Inferior parietal cortex (tissue), 1 donor: ENCODE measurements at regions not wholly inside any gene's neighbourhood (a gene's known extent, or its start where the extent isn't known, plus 50 kb on each side); places are given as distances from the start of the nearest gene placed in this dataset.
"Not testable (repeated sequence)": the region's sequence is repeated elsewhere in the genome, so short reads cannot be mapped to it uniquely, and the experiment has no call there.

Source experiments
- DNase-seq: peaks from one replicate; pipeline ENCODE4 v3.0.0-alpha.2; 2016; ENCODE audit errors: extremely low spot score

DNA sequence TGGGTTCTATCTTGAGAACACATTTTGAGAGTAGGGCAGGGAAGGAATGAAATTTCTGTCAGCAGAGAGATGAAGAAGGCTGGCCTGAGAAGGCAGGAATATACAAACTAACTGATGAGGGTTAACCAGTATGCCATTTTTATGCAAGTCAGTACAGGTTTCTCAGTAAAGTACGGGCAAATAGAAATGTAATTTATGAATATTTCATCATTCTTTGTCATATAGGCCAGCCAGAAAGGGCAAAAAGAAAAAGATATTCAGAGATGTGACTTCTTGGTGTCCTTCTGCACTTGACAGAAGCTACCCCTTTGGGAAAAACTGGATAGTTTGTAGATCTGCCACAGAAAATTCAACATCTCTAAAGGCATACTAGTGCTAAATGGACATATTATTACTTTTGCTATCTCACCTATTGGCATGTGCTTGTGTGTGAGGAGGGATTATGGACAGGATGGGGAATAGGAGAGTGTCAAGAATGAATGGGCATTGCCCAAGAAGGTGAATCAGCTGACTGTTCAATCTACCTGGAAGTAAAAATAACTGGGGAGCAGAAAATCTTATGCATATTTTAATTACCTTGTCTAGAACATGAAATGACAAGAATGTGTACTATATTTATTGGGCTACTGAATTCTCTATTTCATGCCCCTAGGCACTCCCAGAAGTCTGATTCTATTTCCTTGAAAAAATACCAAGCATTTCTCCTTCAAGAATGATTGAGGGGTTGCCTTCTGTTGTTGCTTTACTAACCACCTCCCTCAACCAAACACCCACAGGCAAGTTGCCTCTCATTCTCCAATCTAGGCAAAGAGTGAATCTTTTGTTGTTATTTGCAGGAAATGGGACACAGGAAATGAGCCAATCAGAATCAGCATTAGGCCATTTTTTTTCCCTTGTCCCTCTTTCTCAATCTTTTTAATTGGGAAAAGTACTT lies 175.1 kb upstream of the SLC38A2 start:
- DNase-seq = no peak

DNA sequence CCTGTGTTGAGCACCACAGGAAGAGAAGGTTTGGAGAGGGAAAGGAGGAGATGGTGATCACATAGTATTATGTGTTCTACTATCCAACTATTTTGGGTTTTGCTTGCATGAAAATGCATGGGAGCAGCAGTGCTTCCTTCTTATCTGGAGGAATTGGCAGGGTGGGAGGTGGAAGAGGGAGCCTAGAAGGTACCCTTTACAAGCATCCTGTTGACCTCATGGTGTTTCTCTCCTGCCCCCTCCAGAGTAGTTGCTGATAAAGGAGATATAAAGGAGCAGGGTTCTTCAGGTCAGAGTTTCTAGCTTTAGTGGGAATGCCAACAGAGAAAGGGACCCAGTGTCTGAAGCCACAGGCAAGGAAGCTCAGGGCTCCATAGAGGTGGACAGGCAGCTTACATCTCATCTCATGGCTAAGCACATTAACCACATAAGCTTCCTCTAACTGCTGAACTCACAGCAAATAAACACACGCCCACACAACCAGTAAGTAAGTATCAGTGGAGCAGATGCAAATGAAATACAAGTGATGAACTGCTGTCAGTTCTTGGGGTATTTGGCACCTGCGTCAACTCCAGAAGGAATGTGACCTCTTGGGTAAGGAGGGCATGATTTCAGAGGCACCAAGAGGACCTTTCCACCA lies 174.2 kb upstream of the SLC38A2 start:
- DNase-seq = no peak

DNA sequence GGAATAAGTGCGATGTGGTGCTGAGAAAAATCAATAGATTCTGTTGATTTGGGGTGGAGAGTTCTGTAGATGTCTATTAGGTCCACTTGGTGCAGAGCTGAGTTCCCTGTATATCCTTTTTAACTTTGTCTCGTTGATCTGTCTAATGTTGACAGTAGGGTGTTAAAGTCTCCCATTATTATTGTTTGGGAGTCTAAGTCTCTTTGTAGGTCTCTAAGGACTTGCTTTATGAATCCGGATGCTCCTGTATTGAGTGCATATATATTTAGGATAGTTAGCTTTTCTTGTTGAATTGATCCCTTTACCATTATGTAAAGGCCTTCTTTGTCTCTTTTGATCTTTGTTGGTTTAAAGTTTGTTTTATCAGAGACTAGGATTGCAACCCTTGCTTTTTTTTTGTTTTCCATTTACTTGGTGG lies 170.8 kb upstream of the SLC38A2 start:
- DNase-seq = not testable (repeated sequence)

DNA sequence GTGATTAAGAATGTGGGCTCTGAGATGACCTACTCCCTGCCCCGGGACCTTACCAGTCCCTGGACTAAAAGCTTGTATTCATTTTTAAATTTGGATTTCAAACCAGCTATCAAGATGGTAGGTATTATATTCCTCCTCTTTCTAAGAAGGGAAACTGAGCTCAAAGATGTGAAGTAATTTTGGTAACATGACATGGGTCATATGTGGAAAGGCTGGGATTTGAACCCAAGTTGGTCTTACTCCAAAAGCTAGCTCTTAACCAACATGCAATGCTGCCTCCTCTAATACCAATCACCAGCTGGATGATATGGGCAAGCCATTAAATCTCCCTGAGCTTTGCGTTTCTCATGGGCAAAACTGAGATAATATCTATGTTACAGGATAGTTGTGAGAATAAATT lies 166.4 kb upstream of the SLC38A2 start:
- no peak for DNase-seq

DNA sequence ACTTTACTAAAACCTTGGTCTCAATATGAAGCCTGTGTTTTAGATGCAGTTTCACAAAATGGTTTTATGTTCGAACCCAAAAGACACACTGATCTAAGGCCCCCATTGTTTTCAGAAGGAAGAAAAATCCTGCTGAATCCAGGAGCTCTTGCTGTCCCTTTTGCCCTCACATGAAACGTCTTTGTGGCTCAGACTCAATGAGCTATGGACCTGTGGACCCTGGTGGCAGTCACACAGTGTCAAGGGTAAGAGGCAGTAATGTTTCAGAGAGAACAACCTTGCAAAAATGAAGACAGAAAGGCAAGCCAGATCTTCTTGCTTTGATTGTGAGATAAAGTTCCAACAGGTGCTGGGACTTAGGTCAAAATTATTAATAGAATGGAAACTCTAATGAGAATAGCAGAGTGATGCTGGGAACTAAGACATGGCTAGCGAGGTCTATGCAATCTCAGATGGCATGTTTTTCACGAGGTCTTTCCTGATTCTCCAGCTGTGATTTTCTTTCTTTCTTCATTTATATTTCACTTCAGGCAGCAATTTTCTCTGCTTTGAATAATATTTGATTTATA lies 164.9 kb upstream of the SLC38A2 start:
- DNase-seq = no peak

DNA sequence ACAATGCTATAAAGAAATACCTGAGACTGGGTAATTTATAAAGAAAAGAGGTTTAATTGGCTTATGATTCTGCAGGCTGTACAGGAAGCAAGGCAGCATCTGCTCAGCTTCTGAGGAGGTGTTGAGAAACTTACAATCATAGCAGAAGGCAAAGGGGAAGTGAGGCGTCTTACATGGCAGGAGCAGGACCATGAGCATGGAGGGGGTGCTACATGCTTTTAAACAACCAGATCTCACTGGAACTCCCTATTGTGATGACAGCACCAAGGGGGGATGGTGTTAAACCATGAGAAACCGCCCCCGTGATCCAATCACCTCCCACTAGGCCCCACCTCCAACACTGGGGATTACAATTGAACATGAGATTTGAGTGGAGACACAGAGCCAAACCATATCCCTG lies 163.7 kb upstream of the SLC38A2 start:
- not testable (repeated sequence) for DNase-seq

DNA sequence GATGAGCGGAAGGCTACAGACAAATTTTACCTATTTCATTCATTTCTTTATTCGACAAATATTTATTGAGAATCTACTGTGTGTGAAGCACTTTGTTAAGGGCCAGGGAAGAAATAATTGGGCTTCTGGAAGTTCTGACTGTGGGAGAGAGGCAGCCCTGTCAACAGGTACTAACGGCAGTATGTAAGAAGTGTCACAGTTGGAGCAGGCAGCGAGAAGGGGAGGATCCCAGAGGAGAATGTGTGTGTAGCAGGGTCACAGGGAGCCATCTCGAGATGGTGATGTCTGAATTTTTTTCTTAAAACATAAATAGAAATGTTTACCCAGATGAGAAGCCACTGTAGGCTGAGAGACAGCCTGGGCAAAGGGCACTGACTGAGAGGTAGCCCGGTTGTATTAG lies 163.3 kb upstream of the SLC38A2 start:
- DNase-seq = no peak

DNA sequence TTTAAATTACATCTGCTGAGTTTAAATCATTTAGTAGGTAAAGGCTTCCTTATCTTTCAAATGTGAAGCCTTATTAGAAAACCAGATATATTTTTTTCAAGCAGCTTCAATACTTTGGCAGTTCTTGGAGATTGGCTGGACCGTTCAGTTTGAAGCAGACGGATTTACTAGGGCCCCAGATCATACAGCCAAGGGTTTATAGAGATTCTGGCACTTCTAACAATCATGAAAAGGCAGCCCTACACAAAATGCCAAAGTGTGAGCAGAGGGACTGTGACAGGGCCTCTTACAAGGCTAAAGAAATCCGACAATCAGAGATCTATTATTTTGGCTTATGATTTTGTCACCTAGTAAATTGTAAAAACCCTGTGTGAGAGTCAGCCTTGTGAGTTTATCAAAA lies 162.8 kb upstream of the SLC38A2 start:
- DNase-seq = no peak

DNA sequence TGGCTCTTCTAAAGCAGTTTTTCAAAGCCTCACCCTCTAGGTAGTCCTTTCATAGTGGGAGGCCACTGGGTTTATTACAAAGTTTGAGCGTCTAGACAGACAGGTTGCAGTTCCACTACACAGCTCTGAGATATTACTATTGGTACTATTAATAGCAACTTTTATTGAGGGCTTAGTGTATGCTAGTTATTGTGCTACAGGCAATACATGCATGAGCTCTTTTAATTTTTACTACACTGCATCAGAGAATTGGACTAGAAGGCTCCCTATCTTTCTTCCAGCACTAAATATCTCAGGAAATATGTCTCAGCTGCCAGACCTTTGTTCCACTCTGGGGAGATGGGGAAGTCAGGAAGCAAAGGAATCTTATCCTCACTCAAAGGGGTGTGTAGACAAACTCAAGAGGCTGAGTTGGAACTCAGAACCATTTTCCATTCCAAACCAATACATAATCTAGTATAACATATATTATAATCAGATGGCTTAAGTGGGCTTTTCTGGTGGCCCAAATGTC lies 161.8 kb upstream of the SLC38A2 start:
- DNase-seq = no peak

DNA sequence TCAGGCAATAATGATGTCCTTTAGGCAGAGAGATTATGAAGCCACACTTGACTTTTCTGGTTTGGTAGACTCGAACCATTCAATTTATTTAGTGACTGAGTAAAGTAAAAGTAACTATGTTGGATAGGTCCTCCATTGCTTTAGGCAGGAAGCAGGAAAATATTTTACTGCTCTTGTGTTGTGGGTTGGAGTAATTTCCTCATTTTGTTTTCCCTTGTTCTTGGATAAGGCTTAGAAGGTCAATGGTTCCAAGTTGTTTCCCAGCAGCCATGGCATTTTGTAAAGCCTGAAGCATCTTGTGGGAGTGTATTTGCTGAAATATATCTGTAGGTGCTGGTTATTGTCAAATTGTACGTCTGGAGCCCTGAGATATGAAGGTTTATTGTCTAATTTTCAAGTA lies 161.2 kb upstream of the SLC38A2 start:
- no peak for DNase-seq

DNA sequence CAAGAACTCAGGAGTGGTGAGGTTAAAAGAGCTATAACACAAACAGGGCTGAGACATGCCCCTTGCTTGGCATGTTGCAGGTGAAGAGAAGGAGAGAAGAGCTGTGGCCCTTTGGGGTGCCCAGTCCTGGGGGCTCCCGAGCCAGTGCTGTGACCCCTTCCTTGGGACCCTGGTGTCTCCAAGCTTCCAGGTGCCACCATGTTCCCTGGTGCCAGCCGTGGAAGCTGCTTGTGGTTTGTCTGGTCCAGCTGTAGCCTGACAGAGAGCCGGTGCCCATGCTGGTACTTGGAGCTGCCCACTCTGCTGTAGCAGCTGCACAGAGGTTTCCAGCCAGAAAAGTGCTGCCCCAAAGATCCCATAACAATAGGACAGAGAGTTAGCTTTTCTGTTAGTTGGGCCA lies 159.2 kb upstream of the SLC38A2 start:
- no peak for DNase-seq

DNA sequence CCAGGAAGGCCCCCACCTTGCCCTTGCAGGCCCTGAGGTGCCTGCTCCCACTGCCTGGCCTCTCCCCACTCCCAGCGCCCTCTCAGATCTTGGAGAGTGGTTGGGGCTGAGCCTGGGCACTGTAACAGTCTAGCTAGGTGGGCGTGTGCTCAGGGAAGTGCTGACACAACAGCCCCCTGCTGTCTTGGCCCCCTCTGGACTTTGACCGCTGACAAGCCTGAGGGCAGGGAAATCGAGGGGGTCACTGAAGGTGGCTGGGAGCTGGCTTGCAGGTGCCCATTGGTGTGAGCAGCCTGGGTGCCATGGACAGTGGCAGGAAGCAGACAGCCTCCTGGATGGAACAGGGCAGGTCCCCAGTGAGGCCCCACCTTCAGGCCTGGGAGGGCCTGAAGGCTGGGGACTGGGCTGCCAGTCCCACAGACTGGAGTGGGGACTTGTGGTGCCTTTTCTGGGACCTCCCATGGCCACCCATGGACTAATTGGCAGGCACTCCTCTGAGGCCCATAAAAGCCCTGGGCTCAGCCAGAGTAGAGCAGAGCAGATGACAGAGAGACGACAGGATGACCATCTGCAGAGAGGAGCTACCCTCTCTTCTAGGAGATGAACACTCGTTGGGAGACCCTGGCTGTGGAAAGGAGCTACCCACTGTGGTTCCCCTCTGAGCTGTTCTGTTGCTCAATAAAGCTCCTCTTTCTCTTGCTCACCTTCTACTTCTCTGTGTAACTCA lies 158.6 kb upstream of the SLC38A2 start:
- DNase-seq = no peak

DNA sequence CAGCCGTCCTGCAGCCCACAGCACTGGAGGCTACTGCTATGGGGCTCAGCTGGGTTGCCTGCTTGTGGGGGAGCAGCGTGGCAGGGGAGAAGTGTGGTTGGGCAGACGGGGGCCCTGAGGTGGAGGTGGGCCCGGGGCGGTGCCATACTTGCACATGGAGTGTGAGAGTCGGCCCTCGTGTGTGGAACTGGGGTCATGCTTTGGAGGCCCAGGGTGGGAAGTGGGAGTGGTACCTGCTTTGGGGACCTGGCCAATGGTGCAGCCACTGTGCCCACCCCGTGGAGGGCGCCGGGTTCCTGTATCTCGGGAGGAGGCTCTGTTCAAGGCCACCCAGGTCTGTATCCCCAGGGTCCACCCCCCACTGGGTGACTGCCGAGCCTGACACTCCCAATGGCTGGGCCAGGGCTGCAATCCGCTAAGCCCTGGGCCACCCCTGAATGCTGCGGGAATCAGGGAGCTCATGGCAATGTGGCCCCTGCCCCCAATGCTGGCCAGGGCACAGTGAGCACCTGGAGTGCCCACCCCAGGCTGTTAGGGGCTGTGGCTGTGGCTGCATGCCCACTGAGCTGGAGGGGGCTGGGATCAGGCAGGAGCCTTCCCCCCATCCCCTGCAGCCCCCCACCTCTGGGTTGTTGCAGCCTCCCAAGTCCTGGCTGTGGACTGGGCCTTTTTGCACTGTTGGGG lies 157.9 kb upstream of the SLC38A2 start:
- no peak for DNase-seq

DNA sequence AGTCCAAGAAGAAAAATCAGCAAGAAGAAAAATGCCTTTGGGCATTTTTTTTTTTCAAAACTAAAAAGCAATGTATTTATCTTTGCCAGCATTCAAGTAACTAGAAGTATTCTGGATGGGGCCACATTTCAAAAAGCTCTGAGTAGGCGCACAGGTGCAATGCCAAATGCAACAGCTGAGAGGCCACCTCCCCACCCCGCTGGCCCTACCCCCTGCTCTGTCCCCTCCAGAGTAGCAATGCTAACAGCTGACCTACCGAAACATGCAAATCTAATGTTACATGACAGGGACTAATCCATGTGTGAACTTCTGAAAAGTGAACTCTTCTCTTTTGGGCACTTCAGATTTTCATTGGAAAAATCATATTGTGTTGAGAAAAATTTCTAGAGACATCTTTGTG lies 153.7 kb upstream of the SLC38A2 start:
- DNase-seq = no peak

DNA sequence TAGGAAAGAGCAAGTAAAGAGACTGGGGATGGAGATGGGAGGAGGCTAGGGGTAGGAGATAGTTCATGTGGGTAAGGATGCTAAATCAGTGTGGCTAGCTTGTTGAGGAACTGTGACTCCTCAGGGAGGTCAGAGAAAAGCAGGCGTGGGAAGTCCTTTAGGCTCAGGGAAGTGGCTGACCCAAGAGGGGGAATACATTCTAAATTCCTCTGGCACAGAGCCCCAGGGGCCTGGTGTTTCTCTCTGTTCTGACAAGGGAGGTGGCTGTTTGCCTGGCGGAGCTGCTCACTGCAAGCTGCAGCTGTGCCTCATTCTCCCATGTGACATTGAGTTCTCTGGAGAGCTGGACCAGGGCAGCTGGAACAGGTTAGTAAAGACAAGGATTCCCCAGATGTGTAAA lies 152.2 kb upstream of the SLC38A2 start:
- DNase-seq = no peak

DNA sequence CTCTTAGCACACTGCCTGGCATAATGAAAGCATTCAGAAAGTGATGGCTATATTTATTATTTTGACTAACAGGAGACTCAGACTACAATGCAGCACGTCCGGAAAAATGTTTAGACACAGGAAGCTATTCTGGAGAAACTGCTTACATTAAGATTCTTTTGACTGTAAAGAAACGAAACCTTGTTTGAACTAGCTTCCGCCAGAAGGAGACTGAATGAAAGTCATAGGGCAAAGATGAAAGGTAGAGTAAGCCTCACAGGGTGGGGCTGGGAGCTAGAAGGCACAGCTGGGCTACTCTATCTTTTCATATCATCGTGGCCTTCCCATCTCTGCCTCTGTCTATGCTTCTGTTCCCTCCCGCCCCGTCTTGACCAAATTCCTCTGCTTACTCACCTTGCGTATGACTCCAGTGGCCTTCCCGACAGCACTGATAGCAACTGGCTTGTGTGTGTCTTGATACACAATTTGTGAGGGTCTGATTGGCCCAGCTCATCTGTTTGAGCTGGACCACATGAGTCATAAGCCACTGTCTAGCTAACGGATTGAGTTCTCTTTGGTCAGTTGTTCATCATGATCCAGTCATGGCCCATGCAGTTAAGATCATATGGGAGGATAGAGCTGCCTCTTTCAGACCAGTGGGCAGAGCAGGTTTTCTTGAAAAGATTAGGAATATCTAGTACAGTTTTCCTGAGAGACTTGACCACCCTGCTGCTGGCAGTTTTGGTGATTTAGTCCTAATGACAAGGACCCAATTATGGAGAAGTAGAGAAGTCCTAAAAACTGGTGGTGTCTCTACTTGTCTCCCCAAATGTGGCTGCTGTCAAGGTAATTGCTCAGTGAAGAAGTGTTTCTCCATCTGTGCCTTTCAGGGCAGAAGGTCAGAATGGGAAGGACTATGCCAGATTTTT lies 151.5 kb upstream of the SLC38A2 start:
- no peak for DNase-seq

DNA sequence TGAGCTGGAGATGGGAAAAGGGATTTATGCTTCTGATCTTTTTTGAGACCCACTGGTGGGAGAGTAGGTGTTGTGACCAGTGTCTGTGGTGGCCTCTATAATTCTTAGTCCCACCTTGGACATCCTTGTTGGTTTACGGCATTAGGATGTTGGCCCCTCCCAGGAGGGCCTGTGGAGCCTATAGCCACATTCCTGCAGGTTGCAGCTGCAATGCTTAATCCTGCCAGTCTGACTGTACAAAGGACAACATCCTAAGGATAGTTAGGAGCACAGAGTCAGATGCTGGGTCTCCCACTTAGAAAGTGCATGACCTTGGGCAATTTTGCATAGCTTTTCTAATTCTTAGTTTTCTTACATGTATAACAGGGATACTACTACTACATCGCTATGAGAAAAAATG lies 150.9 kb upstream of the SLC38A2 start:
- DNase-seq = no peak

DNA sequence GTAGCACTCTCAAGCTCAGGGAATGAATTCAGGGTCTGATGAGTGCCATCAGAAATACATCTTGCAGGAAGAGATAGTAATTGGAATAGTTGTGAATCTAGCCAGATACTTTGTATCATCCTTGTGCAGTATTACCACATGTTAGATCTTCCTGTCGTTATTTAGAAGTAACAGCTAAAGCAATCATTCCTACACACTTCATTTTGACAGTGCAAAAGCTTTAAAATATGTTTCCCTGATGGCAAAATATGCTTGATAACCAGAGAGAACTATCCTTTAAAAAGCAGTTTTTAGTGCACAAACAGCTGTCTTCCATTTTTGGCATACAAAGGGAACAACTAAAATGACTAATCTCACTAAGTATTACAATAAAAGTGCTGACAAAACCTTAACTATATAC lies 149.5 kb upstream of the SLC38A2 start:
- DNase-seq = no peak

DNA sequence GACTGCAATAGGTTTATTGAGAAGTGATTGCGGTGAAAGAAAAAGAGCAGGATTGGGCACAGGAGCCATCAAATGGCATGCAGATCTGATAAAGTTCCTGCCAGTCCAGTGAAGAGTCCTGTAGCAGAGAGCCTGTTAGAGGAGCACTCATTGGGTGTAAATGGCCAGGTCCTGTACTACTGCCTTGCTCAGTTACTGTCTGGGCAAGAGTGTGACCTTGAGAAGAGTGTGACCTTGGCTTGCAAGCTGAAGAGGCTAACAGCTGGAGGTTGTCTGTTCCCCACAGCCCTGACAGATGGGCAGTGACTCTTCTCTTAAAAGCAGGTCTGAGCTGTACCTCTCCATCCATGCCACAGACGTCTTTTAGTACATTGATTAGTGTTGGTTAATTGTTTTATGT lies 148.6 kb upstream of the SLC38A2 start:
- no peak for DNase-seq

DNA sequence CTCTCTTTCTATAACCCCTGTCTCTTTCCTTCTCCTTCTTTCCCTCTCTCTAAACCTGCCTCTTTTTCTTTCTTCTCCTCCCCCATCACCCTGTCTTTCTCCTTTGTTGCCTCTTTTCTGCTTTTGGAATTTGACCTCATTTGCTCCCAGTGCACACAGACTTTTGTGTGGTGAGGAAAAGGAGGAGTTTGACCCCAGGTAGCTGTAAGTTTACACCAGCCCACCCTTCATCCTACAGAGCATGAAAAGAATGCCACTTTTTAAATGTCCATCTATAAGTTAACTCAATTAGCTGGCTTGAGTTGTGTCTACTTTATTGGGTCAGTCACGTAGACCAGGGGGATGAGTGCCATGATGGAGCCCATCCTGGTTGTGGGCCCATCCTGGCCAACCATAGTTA lies 146.8 kb upstream of the SLC38A2 start:
- no peak for DNase-seq
